Astrocyte (in vitro differentiated cells and primary cell): ENCODE measurements at regions not wholly inside any gene's neighbourhood (a gene's known extent, or its start where the extent isn't known, plus 50 kb on each side); places are given as distances from the start of the nearest gene placed in this dataset.

Experiments
- CTCF ChIP-seq: IDR thresholded peaks from 2 replicates; pipeline ENCODE4 v1.5.1; 2011; ENCODE audit warnings: low read depth, mild to moderate bottlenecking, inconsistent platforms, low read length, moderate library complexity; ENCODE audit not compliant: insufficient read depth
- EZH2 ChIP-seq: IDR thresholded peaks from 2 replicates; pipeline ENCODE4 v1.6.1; 2012; ENCODE audit warnings: mild to moderate bottlenecking, low read length, inconsistent platforms; ENCODE audit not compliant: insufficient read depth

GRCh38 chr5:173458828-173459609, 130.8 kb upstream of the STC2 start:
- TF ChIP-seq CTCF (no peak), EZH2 (no peak)
